Coronary artery (tissue), 2 donors: ENCODE measurements at regions not wholly inside any gene's neighbourhood (a gene's known extent, or its start where the extent isn't known, plus 50 kb on each side); places are given as distances from the start of the nearest gene placed in this dataset.

Experiments
- DNase-seq: peaks from one replicate; pipeline ENCODE4 v3.0.0-alpha.2; 2017; ENCODE audit warnings: low spot score
- H3K27ac ChIP-seq, 2 donors: fragments of 200-600 bp; sonication (generic); one replicate each; pipeline ENCODE4 v1.5.1; 2016 to 2019
- H3K4me3 ChIP-seq: fragments of 200-600 bp; sonication (generic); 2 replicates; pipeline ENCODE4 v1.5.1; 2016; ENCODE audit warnings: mild to moderate bottlenecking, moderate library complexity
- CTCF ChIP-seq: fragments of 200-600 bp; sonication (generic); IDR thresholded peaks from one replicate; pipeline ENCODE4 v1.5.1; 2019; ENCODE audit warnings: antibody characterized with exemption

- DNase-seq = no peak
- H3K27ac ChIP-seq = no peak overlapping the region
- no peak for TF ChIP-seq CTCF
- H3K4me3 ChIP-seq = no peak overlapping the region
Observed at GRCh38 chr9:17057729-17058128, 77.1 kb upstream of the CNTLN start.

- no peak overlapping the region for H3K27ac ChIP-seq
- no peak for DNase-seq
- no peak overlapping the region for H3K4me3 ChIP-seq
- no peak for TF ChIP-seq CTCF
Observed at GRCh38 chr9:17052626-17053025, 82.2 kb upstream of the CNTLN start.

- no peak for DNase-seq
- no peak overlapping the region for H3K27ac ChIP-seq
Observed at GRCh38 chr9:17045381-17045940, 89.4 kb upstream of the CNTLN start.

GRCh38 chr9:17031546-17031945, 103.3 kb upstream of the CNTLN start:
- Histone ChIP-seq H3K27ac (no peak overlapping the region), H3K4me3 (no peak overlapping the region)
- DNase-seq = no peak
- no peak for TF ChIP-seq CTCF

More at GRCh38 chr9:17045381-17045940, 89.4 kb upstream of the CNTLN start:
- no peak overlapping the region for H3K4me3 ChIP-seq
- no peak for TF ChIP-seq CTCF

GRCh38 chr9:17025281-17025680, 109.6 kb upstream of the CNTLN start:
- no peak for DNase-seq

GRCh38 chr9:17024129-17024528, 110.7 kb upstream of the CNTLN start:
- no peak overlapping the region for H3K27ac ChIP-seq
- no peak overlapping the region for H3K4me3 ChIP-seq
- TF ChIP-seq CTCF = no peak
- no peak for DNase-seq

More at GRCh38 chr9:17025281-17025680, 109.6 kb upstream of the CNTLN start:
- TF ChIP-seq CTCF = no peak
- H3K4me3 ChIP-seq = no peak overlapping the region
- no peak overlapping the region for H3K27ac ChIP-seq

- no peak for DNase-seq
- Histone ChIP-seq H3K27ac (no peak overlapping the region), H3K4me3 (no peak overlapping the region)
- no peak for TF ChIP-seq CTCF
Observed at GRCh38 chr9:17021387-17021970, 113.4 kb upstream of the CNTLN start.
